H1 (cell line): ENCODE measurements at regions not wholly inside any gene's neighbourhood (a gene's known extent, or its start where the extent isn't known, plus 50 kb on each side); places are given as distances from the start of the nearest gene placed in this dataset.

Source experiments
- HDAC6 ChIP-seq: IDR thresholded peaks from one replicate; pipeline ENCODE4 v1.7.1; 2012; ENCODE audit warnings: low read depth, mild to moderate bottlenecking, inconsistent platforms, low read length, moderate library complexity
- RAD21 ChIP-seq, 2 experiments: IDR thresholded peaks in 1 of 2; conservative IDR thresholded peaks in 1 of 2; 2 replicates each; pipeline ENCODE4 v1.6.1; 2011; ENCODE audit warnings: low read depth in 2 of 2, low read length in 2 of 2, improper control_type of control experiment in 1 of 2, inconsistent platforms in 1 of 2, mild to moderate bottlenecking in 1 of 2, moderate library complexity in 1 of 2
- SIN3A ChIP-seq, 2 experiments: IDR thresholded peaks in 1 of 2; conservative IDR thresholded peaks in 1 of 2; 2 replicates each; pipeline ENCODE4 v1.6.1; 2011 to 2012; ENCODE audit warnings: low read length in 2 of 2, improper control_type of control experiment in 1 of 2, low read depth in 1 of 2, mild to moderate bottlenecking in 1 of 2

DNA sequence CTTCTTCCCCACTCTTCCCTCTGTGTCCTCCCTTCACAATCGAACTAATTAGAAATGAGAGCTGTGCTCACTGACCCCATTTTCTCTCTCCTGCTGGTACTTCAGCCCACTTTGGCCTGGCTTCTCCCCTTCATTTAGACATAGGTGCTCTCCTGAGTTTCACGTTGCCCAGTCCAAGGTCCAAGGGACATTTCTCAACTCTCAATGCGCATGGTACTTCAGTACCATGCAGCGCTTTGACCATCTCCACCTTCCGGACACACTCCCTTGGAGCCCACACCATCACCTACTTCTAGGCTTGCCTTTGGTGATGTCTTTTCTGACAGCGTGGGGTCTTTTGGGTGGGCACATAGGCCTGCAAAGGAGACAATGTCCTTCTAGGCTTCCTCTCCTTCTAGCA lies 99.7 kb downstream of the ABHD5 start (continued):
- no peak for TF ChIP-seq SIN3A (conservative IDR thresholded peaks at IDR 0.05 in 1 of 2, IDR thresholded peaks at IDR 0.05 in 1 of 2; ENCODE audit: low read depth in 1 of 2, low read length in 2 of 2)
- no peak for TF ChIP-seq RAD21 (IDR thresholded peaks at IDR 0.05 in 1 of 2, conservative IDR thresholded peaks at IDR 0.05 in 1 of 2; ENCODE audit: low read depth in 2 of 2, low read length in 2 of 2)
- TF ChIP-seq HDAC6 = no peak
- TF ChIP-seq, all 59 proteins: peak for 0
